Suppressor macrophage treated with lipopolysaccharide for 1 hour (primary cell): ENCODE measurements at regions not wholly inside any gene's neighbourhood (a gene's known extent, or its start where the extent isn't known, plus 50 kb on each side); places are given as distances from the start of the nearest gene placed in this dataset.
A peak's percentile ranks its signal among the peaks of the same experiment; 100 is the strongest.
"Not testable (repeated sequence)": the region's sequence is repeated elsewhere in the genome, so short reads cannot be mapped to it uniquely, and the experiment has no call there.

ENCODE experiments used
- DNase-seq, 3 donors: peaks; one replicate each; pipeline ENCODE4 v3.0.0-alpha.2; 2020 to 2022

- no peak for DNase-seq
These were observed 70.1 kb downstream of the ZNF330 start for GRCh38 chr4:141290771-141291170.

GRCh38 chr4:141294306-141294705 is 73.6 kb downstream of the ZNF330 start:
- DNase-seq: peak; percentile 58 to 91 (median 90)

- no peak for DNase-seq
These were observed 80.5 kb downstream of the ZNF330 start for GRCh38 chr4:141301216-141301615.

- DNase-seq: no peak
These were observed 82.2 kb downstream of the ZNF330 start for GRCh38 chr4:141302924-141303323.

- no peak for DNase-seq
These were observed 83.7 kb downstream of the ZNF330 start for GRCh38 chr4:141304346-141304745.

- DNase-seq: no peak
These were observed 85.6 kb downstream of the ZNF330 start for GRCh38 chr4:141306331-141306730.

- peak; percentile 62 to 72 (median 62) for DNase-seq
These were observed 86.6 kb downstream of the ZNF330 start for GRCh38 chr4:141307241-141307689.

GRCh38 chr4:141309874-141310273 is 89.2 kb downstream of the ZNF330 start:
- DNase-seq: no peak

GRCh38 chr4:141311246-141312204 is 90.8 kb downstream of the ZNF330 start:
- DNase-seq: peak; percentile 73 to 78 (median 76)

- DNase-seq: no peak
These were observed 93.9 kb downstream of the ZNF330 start for GRCh38 chr4:141314627-141315026.

- peak in 2 of 3 donors; percentile 21 to 31 for DNase-seq
These were observed 108.0 kb downstream of the ZNF330 start for GRCh38 chr4:141328560-141329173.

GRCh38 chr4:141329174-141329569 is 108.5 kb downstream of the ZNF330 start:
- DNase-seq: peak; percentile 79 to 93 (median 90)

- DNase-seq: no peak
These were observed 109.9 kb downstream of the ZNF330 start for GRCh38 chr4:141330616-141331015.

- no peak for DNase-seq
These were observed 111.1 kb downstream of the ZNF330 start for GRCh38 chr4:141331534-141332358.

GRCh38 chr4:141332359-141333181 is 111.9 kb downstream of the ZNF330 start:
- peak in 2 of 3 donors; percentile 35 to 38 for DNase-seq

GRCh38 chr4:141333456-141334230 is 112.9 kb downstream of the ZNF330 start:
- DNase-seq: not testable (repeated sequence)

- no peak for DNase-seq
These were observed 114.5 kb downstream of the ZNF330 start for GRCh38 chr4:141335166-141335565.

- no peak for DNase-seq
These were observed 117.5 kb downstream of the ZNF330 start for GRCh38 chr4:141338238-141338637.

- DNase-seq: no peak
These were observed 118.7 kb downstream of the ZNF330 start for GRCh38 chr4:141339391-141339790.

GRCh38 chr4:141339966-141340365 is 119.3 kb downstream of the ZNF330 start:
- DNase-seq: no peak

- DNase-seq: no peak
These were observed 119.8 kb downstream of the ZNF330 start for GRCh38 chr4:141340458-141340857.
